ENCODE measurements at regions not wholly inside any gene's neighbourhood (a gene's known extent, or its start where the extent isn't known, plus 50 kb on each side); places are given as distances from the start of the nearest gene placed in this dataset.
"Not testable (repeated sequence)": the region's sequence is repeated elsewhere in the genome, so short reads cannot be mapped to it uniquely, and the experiment has no call there.

- no peak for DNase-seq (ENCODE audit: low read depth)
- no peak overlapping the region for H3K4me3 ChIP-seq (ENCODE audit: low read depth, low read length)
- TF ChIP-seq CTCF (conservative IDR thresholded peaks at IDR 0.05; ENCODE audit: low read depth, low read length): no peak
These were observed 512.4 kb upstream of the CHD1 start for GRCh38 chr5:99441235-99441634.

GRCh38 chr5:99438619-99439018 is 509.8 kb upstream of the CHD1 start:
- H3K4me3 ChIP-seq (ENCODE audit: low read depth, low read length): no peak overlapping the region
- DNase-seq (ENCODE audit: low read depth): no peak
- TF ChIP-seq CTCF (conservative IDR thresholded peaks at IDR 0.05; ENCODE audit: low read depth, low read length): no peak

GRCh38 chr5:99437986-99438385 is 509.2 kb upstream of the CHD1 start:
- no peak overlapping the region for H3K4me3 ChIP-seq (ENCODE audit: low read depth, low read length)
- no peak for TF ChIP-seq CTCF (conservative IDR thresholded peaks at IDR 0.05; ENCODE audit: low read depth, low read length)
- DNase-seq (ENCODE audit: low read depth): no peak

GRCh38 chr5:99423396-99423795 is 494.6 kb upstream of the CHD1 start:
- not testable (repeated sequence) for DNase-seq (ENCODE audit: low read depth); H3K4me3 ChIP-seq (ENCODE audit: low read depth, low read length)

GRCh38 chr5:99418640-99419039 is 489.8 kb upstream of the CHD1 start:
- not testable (repeated sequence) for DNase-seq (ENCODE audit: low read depth); H3K4me3 ChIP-seq (ENCODE audit: low read depth, low read length)

GRCh38 chr5:99410386-99410785 is 481.6 kb upstream of the CHD1 start:
- not testable (repeated sequence) for H3K4me3 ChIP-seq (ENCODE audit: low read depth, low read length); DNase-seq (ENCODE audit: low read depth)

- DNase-seq (ENCODE audit: low read depth); H3K4me3 ChIP-seq (ENCODE audit: low read depth, low read length): not testable (repeated sequence)
These were observed 476.0 kb upstream of the CHD1 start for GRCh38 chr5:99404764-99405302.

GRCh38 chr5:99400571-99400970 is 471.8 kb upstream of the CHD1 start:
- not testable (repeated sequence) for H3K4me3 ChIP-seq (ENCODE audit: low read depth, low read length); DNase-seq (ENCODE audit: low read depth)

- no peak for DNase-seq (ENCODE audit: low read depth)
- TF ChIP-seq CTCF (conservative IDR thresholded peaks at IDR 0.05; ENCODE audit: low read depth, low read length): no peak
- H3K4me3 ChIP-seq (ENCODE audit: low read depth, low read length): no peak overlapping the region
These were observed 470.2 kb upstream of the CHD1 start for GRCh38 chr5:99398976-99399375.

- DNase-seq (ENCODE audit: low read depth): no peak
- TF ChIP-seq CTCF (conservative IDR thresholded peaks at IDR 0.05; ENCODE audit: low read depth, low read length): no peak
- H3K4me3 ChIP-seq (ENCODE audit: low read depth, low read length): no peak overlapping the region
These were observed 457.7 kb upstream of the CHD1 start for GRCh38 chr5:99386406-99387077.
